Prostate gland (tissue), 2 donors: ENCODE measurements at regions not wholly inside any gene's neighbourhood (a gene's known extent, or its start where the extent isn't known, plus 50 kb on each side); places are given as distances from the start of the nearest gene placed in this dataset.

Experiments used
- DNase-seq: peaks from one replicate; pipeline ENCODE4 v3.0.0-alpha.2; 2019; ENCODE audit warnings: low spot score
- H3K27ac ChIP-seq, 2 donors: fragments of 200-600 bp; sonication (generic); 2 replicates each; pipeline ENCODE4 v1.5.1; 2017 to 2019
- H3K27me3 ChIP-seq: fragments of 200-600 bp; sonication (generic); replicated peaks from 2 replicates; pipeline ENCODE4 v1.5.1; 2019; ENCODE audit not compliant: insufficient read depth
- H3K36me3 ChIP-seq, 2 donors: fragments of 200-600 bp; sonication (generic); 1 replicate in 1 of 2; 2 replicates in 1 of 2; pipeline versions ENCODE4 v1.5.1 to v1.8.1; 2017 to 2019
- H3K4me1 ChIP-seq: fragments of 200-600 bp; sonication (generic); replicated peaks from 2 replicates; pipeline ENCODE4 v1.5.1; 2019
- H3K4me3 ChIP-seq, 2 donors: fragments of 200-600 bp; sonication (generic); 2 replicates each; pipeline ENCODE4 v1.5.1; 2017 to 2019
- H3K9me3 ChIP-seq: fragments of 200-600 bp; sonication (generic); 2 replicates; pipeline ENCODE4 v1.5.1; 2017
- POLR2A ChIP-seq: fragments of 450-650 bp; IDR thresholded peaks from one replicate; pipeline ENCODE4 v1.6.1; 2016; ENCODE audit warnings: antibody characterized with exemption, mild to moderate bottlenecking
- POLR2AphosphoS5 ChIP-seq: sonication (generic); formaldehyde crosslinking; IDR thresholded peaks from one replicate; pipeline ENCODE4 v1.6.1; 2017; ENCODE audit warnings: antibody characterized with exemption
- WGBS: methylation state at CpG from one replicate; pipeline ENCODE4 v1.1.5; 2018; 5-methylcytosine and 5-hydroxymethylcytosine counted together
- intact Hi-C: fragments of 100-400 bp; cut with DNase I; formaldehyde crosslinking; loops from one replicate; pipeline ENCODE4 v1.14.2; 2022
- TF ChIP-seq, protein P1 (sequence below), 4 experiments: fragments of 200-600 bp in 2 of 4; fragments of 450-650 bp in 2 of 4; sonication (generic) in 2 of 4; IDR thresholded peaks; 1 replicate in 3 of 4; 2 replicates in 1 of 4; pipeline ENCODE4 v1.5.1; 2016 to 2019; ENCODE audit warnings: antibody characterized with exemption in 4 of 4, mild to moderate bottlenecking in 2 of 4, moderate library complexity in 2 of 4

DNA sequence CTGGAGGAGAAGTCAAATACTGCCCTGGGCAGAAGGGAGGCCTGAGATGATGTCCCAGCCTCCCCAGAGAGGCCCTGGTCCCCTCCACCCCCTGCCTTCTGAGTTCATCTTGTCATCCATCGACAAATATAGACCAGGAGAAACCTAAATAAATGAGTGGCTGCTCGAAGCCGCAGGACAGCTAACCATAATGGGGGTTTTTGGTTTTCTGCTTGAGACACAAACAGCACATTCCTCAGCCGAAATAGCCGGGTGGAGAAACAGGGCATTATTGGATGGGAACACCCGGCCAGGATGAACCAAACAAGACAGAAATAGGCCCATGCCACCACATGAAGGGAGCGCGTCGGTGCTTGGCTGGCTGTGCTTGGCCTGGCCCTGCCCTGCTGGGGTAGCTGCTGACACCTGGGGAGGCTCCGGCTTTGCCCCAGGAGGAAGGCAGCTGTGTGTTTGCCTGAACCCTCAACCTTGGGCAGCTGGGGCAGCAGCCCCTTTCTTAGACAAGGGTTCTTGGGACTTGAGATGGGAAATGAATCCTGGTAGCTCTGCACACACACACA is 188.1 kb downstream of the IRX5 start:
- 83% methylated on average over 10 of the region's 10 CpGs for WGBS
- intact Hi-C loops, result no loop called here

DNA sequence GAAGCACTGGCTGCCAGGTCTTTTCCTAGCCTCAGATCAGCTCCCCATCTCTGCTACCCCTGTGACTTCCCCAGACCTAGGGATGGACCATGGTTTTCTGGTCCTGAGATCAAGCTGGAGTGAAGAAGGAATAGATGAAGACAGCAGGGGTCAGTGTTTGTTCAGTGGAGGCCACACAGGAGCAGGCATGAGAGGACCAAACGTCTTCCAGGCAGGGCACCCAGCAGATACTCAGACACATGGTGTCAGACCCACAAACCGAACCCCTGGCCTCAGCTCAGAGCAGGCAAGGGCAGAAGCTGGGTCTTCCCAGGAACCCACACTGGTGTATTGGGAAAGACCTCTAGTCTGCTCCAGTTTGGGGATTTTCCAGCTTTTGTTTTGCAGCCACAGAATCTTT is 189.7 kb downstream of the IRX5 start:
- WGBS, result 47% methylated on average over 2 of the region's 2 CpGs
- intact Hi-C loops, result no loop called here
- no peak for DNase-seq
- Histone ChIP-seq H3K27me3 (no peaks in the 10 kb centered on the region), H3K9me3 (no peaks in the 10 kb centered on the region), H3K36me3 (no peaks in the 10 kb centered on the region), H3K27ac (no peak overlapping the region), H3K4me3 (no peak overlapping the region), H3K4me1 (no peaks in the 10 kb centered on the region)
- TF ChIP-seq POLR2AphosphoS5 (no peak), POLR2A (no peak)
- TF ChIP-seq, protein P1, sequence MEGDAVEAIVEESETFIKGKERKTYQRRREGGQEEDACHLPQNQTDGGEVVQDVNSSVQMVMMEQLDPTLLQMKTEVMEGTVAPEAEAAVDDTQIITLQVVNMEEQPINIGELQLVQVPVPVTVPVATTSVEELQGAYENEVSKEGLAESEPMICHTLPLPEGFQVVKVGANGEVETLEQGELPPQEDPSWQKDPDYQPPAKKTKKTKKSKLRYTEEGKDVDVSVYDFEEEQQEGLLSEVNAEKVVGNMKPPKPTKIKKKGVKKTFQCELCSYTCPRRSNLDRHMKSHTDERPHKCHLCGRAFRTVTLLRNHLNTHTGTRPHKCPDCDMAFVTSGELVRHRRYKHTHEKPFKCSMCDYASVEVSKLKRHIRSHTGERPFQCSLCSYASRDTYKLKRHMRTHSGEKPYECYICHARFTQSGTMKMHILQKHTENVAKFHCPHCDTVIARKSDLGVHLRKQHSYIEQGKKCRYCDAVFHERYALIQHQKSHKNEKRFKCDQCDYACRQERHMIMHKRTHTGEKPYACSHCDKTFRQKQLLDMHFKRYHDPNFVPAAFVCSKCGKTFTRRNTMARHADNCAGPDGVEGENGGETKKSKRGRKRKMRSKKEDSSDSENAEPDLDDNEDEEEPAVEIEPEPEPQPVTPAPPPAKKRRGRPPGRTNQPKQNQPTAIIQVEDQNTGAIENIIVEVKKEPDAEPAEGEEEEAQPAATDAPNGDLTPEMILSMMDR (IDR thresholded peaks at IDR 0.05), result no peak

More for the DNA sequence above, 188.1 kb downstream of the IRX5 start:
- Histone ChIP-seq H3K4me1 (no peaks in the 10 kb centered on the region), H3K4me3 (no peak overlapping the region), H3K27ac (no peak overlapping the region), H3K9me3 (no peaks in the 10 kb centered on the region), H3K27me3 (no peaks in the 10 kb centered on the region), H3K36me3 (no peaks in the 10 kb centered on the region)
- DNase-seq, result no peak
- no peak for TF ChIP-seq POLR2AphosphoS5

DNA sequence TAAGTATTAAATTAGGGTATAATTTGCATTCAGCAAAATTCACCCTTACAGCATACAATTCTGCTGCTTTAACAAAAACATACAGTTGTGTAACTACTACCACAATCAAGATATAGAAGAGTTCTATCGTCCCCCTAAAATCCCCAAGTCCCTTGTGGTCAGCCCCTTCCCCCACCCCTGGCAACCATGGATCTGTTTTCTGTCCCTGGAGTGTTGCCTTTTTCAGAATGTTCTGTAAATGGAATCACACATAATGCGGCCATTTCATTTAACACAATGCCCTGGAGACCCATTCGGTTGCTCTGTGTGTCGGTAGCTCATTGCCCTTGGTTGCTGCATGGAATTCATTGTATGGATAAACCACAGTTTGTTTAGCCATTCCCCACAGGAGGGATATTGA is 190.2 kb downstream of the IRX5 start:
- Histone ChIP-seq H3K36me3 (no peaks in the 10 kb centered on the region), H3K4me1 (no peaks in the 10 kb centered on the region), H3K27ac (no peak overlapping the region), H3K27me3 (no peaks in the 10 kb centered on the region), H3K4me3 (no peak overlapping the region), H3K9me3 (no peaks in the 10 kb centered on the region)
- intact Hi-C loops, result no loop called here
- no peak for DNase-seq
- 69% methylated on average over 4 of the region's 4 CpGs for WGBS
- TF ChIP-seq POLR2A (no peak), POLR2AphosphoS5 (no peak)
- TF ChIP-seq, protein P1 (IDR thresholded peaks at IDR 0.05), result no peak

DNA sequence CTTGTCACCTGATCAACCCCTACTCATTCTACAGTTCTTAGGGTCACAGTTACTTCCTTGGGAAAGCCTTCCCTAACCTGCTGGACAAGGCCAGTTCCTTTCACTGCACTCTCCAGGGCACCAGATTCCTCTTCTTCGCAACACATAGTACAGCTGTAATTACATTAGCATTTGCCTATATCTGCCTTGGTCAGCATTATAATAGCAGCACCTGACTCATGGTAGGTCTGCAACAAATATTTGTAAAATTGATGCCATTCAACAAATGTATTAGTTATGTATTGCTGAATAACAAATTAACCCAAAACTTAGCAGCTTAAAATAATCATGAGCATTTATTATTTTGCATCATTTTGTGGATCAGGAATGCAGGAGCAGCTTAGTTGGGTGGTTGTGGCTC is 193.0 kb downstream of the IRX5 start:
- intact Hi-C loops, result no loop called here
- DNase-seq, result no peak
- WGBS, result 100% methylated on average over 1 of the region's 1 CpG

DNA sequence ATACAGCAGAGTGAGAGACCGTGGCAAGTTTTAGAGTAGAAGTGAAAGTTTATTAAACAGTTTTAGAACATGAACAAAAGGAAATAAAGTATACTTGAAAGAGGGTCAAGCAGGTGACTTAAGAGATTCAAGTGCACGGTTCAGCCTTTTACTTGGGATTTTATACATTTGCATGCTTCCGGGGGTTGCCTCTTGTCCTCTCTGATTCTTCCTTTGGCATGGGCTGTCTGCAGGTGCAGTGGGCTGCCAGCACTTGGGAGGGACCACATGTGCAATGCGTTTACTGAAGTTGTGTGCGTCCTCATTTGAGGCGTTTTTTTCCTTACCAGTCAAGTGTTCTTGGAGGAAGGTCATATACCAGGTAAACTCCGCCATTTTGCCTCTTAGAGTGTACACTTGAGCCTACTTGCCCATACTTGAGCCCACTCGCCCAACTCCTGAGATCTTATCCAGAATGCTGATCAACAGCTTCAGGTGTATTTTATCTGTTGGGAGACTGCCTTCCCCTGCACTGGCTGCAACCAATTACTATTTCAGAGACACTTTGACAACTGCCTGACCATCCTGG is 195.2 kb downstream of the IRX5 start:
- WGBS, result 79% methylated on average over 8 of the region's 8 CpGs
- intact Hi-C loops, result no loop called here

More for the DNA sequence above, 193.0 kb downstream of the IRX5 start:
- Histone ChIP-seq H3K9me3 (no peaks in the 10 kb centered on the region), H3K27me3 (no peaks in the 10 kb centered on the region), H3K27ac (no peak overlapping the region), H3K4me3 (no peak overlapping the region), H3K36me3 (no peaks in the 10 kb centered on the region), H3K4me1 (no peaks in the 10 kb centered on the region)
- TF ChIP-seq POLR2A, result no peak
- TF ChIP-seq, protein P1 (IDR thresholded peaks at IDR 0.05), result no peak
- TF ChIP-seq POLR2AphosphoS5, result no peak

More for the DNA sequence above, 195.2 kb downstream of the IRX5 start:
- Histone ChIP-seq H3K36me3 (no peaks in the 10 kb centered on the region), H3K9me3 (no peaks in the 10 kb centered on the region), H3K27me3 (no peaks in the 10 kb centered on the region), H3K4me1 (no peaks in the 10 kb centered on the region), H3K27ac (no peak overlapping the region), H3K4me3 (no peak overlapping the region)
- DNase-seq, result no peak
- no peak for TF ChIP-seq POLR2A
- no peak for TF ChIP-seq POLR2AphosphoS5
- TF ChIP-seq, protein P1 (IDR thresholded peaks at IDR 0.05), result no peak
